ENCODE measurements at regions not wholly inside any gene's neighbourhood (a gene's known extent, or its start where the extent isn't known, plus 50 kb on each side); places are given as distances from the start of the nearest gene placed in this dataset.

- Mint-ChIP-seq H3K27ac (no peak overlapping the region), H3K9me3 (no peaks in the 10 kb centered on the region), H3K36me3 (ENCODE audit: low read depth) (no peaks in the 10 kb centered on the region), H3K4me3 (no peak overlapping the region), H3K4me1 (peaks cover 13% of the 10 kb centered on the region), H3K27me3 (ENCODE audit: low read depth, poor library complexity) (peaks cover 23% of the 10 kb centered on the region)
- no peak for DNase-seq
- no peak for TF ChIP-seq CTCF (IDR thresholded peaks at IDR 0.05)
These were observed 65.5 kb downstream of the IRX6 start for GRCh38 chr16:55389426-55390073.

- peaks cover 13% of the 10 kb centered on the region for H3K4me1 Mint-ChIP-seq
- H3K4me3 Mint-ChIP-seq: no peak overlapping the region
- no peaks in the 10 kb centered on the region for H3K36me3 Mint-ChIP-seq (ENCODE audit: low read depth)
- DNase-seq: no peak
- no peak for TF ChIP-seq CTCF (IDR thresholded peaks at IDR 0.05)
- no peak overlapping the region for H3K27ac Mint-ChIP-seq
- H3K27me3 Mint-ChIP-seq (ENCODE audit: low read depth, poor library complexity): peaks cover 24% of the 10 kb centered on the region
- no peaks in the 10 kb centered on the region for H3K9me3 Mint-ChIP-seq
These were observed 66.7 kb downstream of the IRX6 start for GRCh38 chr16:55390630-55391237.

GRCh38 chr16:55391760-55392375 is 67.9 kb downstream of the IRX6 start:
- TF ChIP-seq CTCF (IDR thresholded peaks at IDR 0.05): no peak
- no peaks in the 10 kb centered on the region for H3K36me3 Mint-ChIP-seq (ENCODE audit: low read depth)

GRCh38 chr16:55392701-55393100 is 68.7 kb downstream of the IRX6 start:
- peaks cover 24% of the 10 kb centered on the region for H3K27me3 Mint-ChIP-seq (ENCODE audit: low read depth, poor library complexity)
- DNase-seq: no peak
- no peak overlapping the region for H3K27ac Mint-ChIP-seq
- no peaks in the 10 kb centered on the region for H3K9me3 Mint-ChIP-seq
- no peak overlapping the region for H3K4me3 Mint-ChIP-seq
- no peaks in the 10 kb centered on the region for H3K36me3 Mint-ChIP-seq (ENCODE audit: low read depth)
- no peak for TF ChIP-seq CTCF (IDR thresholded peaks at IDR 0.05)
- H3K4me1 Mint-ChIP-seq: peaks cover 13% of the 10 kb centered on the region

More at GRCh38 chr16:55391760-55392375, 67.9 kb downstream of the IRX6 start:
- Mint-ChIP-seq H3K4me3 (no peak overlapping the region), H3K27ac (no peak overlapping the region), H3K4me1 (peaks cover 13% of the 10 kb centered on the region), H3K9me3 (no peaks in the 10 kb centered on the region), H3K27me3 (ENCODE audit: low read depth, poor library complexity) (peaks cover 24% of the 10 kb centered on the region)
- no peak for DNase-seq

GRCh38 chr16:55393991-55394390 is 70.0 kb downstream of the IRX6 start:
- no peak overlapping the region for H3K4me3 Mint-ChIP-seq
- H3K27ac Mint-ChIP-seq: no peak overlapping the region
- no peak for DNase-seq
- H3K4me1 Mint-ChIP-seq: peaks cover 8% of the 10 kb centered on the region
- TF ChIP-seq CTCF (IDR thresholded peaks at IDR 0.05): no peak
- no peaks in the 10 kb centered on the region for H3K36me3 Mint-ChIP-seq (ENCODE audit: low read depth)
- no peaks in the 10 kb centered on the region for H3K9me3 Mint-ChIP-seq
- peaks cover 28% of the 10 kb centered on the region for H3K27me3 Mint-ChIP-seq (ENCODE audit: low read depth, poor library complexity)
